Large intestine (tissue), 3 donors: ENCODE measurements at regions not wholly inside any gene's neighbourhood (a gene's known extent, or its start where the extent isn't known, plus 50 kb on each side); places are given as distances from the start of the nearest gene placed in this dataset.
A peak's percentile ranks its signal among the peaks of the same experiment; 100 is the strongest.

Experiments
- DNase-seq, 2 donors: peaks; one replicate each; pipeline versions ENCODE4 v3.0.0 to v3.0.0-alpha.2; 2013
- H3K27ac ChIP-seq: one replicate; pipeline ENCODE4 v1.5.1; 2013; ENCODE audit warnings: low read length
- H3K27me3 ChIP-seq: 2 replicates; pipeline ENCODE4 v1.6.1; 2013; ENCODE audit warnings: low read length; ENCODE audit not compliant: control insufficient read depth, insufficient read depth
- H3K36me3 ChIP-seq: 2 replicates; pipeline ENCODE4 v1.6.1; 2013; ENCODE audit warnings: low read length; ENCODE audit not compliant: control insufficient read depth, insufficient read depth
- H3K4me1 ChIP-seq: one replicate; pipeline ENCODE4 v1.6.1; 2013; ENCODE audit warnings: low read length; ENCODE audit not compliant: control insufficient read depth, insufficient read depth
- H3K4me3 ChIP-seq: one replicate; pipeline ENCODE4 v1.5.1; 2013; ENCODE audit warnings: low read length
- H3K9me3 ChIP-seq: one replicate; pipeline ENCODE4 v1.6.1; 2013; ENCODE audit warnings: mild to moderate bottlenecking, low read depth, low read length, moderate library complexity; ENCODE audit not compliant: control insufficient read depth
- WGBS: methylation state at CpG from one replicate; pipeline ENCODE4 v1.1.5; 2013; ENCODE audit warnings: low lambda C conversion rate; ENCODE audit not compliant: insufficient coverage; 5-methylcytosine and 5-hydroxymethylcytosine counted together

DNA sequence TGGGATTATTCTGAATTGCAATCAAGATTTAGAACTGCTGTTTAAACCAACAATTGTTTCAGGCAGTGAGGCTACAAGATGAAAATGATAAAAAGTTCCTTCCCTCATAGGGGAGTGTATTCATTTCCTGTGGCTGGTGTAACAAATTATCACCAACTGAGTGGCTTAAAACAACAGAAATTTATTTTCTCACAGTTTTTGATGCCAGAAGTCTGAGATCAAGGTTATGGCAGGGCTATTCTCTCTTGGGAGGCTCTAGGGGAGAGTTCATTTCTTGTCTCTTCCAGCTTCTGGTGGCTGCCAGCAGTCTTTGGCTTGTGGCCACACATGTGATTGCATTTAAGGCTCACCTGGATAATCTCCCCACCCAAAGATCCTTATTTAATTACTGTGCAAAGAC lies 290.5 kb upstream of the ZSWIM2 start:
- DNase-seq: no peak
- Histone ChIP-seq H3K4me1 (no peaks in the 10 kb centered on the region), H3K4me3 (no peak overlapping the region), H3K27ac (no peak overlapping the region), H3K9me3 (no peaks in the 10 kb centered on the region), H3K36me3 (no peaks in the 10 kb centered on the region), H3K27me3 (no peaks in the 10 kb centered on the region)

DNA sequence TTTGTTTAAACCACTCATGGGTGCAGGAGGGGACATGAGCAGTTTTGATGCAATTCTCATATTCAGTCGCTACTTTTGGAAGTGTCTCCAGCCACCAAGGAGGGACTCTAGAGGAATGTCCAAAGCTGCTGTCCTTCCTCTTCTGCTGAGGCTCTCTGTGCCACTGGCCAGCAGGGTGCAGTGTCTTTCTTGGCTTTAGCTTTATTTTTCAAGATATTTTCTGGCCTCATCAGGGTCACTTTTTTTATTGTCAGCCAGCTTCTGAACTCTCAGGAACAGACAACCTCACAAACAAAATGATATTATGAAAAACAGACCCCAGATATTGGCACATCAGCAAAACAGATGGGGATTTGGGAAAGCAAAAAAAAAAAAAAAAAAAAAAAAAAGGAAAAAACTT lies 289.3 kb upstream of the ZSWIM2 start:
- DNase-seq: peak in 1 of 2 donors; percentile 14
- WGBS: no CpG with 5 or more reads among the region's 1 CpG
- no peaks in the 10 kb centered on the region for H3K9me3 ChIP-seq

DNA sequence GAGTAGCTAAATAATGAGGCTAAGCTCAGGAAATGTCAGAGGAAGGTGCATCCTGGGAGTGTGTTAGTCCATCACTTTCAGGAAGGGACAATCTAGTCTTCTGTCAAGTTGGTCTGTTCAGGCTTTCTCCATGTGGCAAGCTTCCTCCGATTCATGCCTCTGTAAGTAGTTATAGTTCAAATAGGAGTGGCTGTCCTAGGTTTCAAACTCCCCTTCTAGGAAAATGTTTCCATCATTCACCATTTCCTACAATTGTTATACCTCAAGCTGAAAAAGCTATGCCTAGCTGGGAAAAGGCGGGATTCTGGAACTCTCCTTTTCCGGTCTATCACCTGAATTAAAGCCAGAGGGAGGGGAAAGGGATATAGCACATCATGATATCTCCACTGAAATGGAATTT lies 287.7 kb upstream of the ZSWIM2 start:
- Histone ChIP-seq H3K36me3 (no peaks in the 10 kb centered on the region), H3K4me1 (no peaks in the 10 kb centered on the region), H3K9me3 (no peaks in the 10 kb centered on the region), H3K27ac (no peak overlapping the region), H3K27me3 (no peaks in the 10 kb centered on the region), H3K4me3 (no peak overlapping the region)
- DNase-seq: peak in 1 of 2 donors; percentile 4
- no CpG with 5 or more reads among the region's 3 CpGs for WGBS

More for the DNA sequence above, 289.3 kb upstream of the ZSWIM2 start:
- no peak overlapping the region for H3K27ac ChIP-seq
- no peak overlapping the region for H3K4me3 ChIP-seq
- no peaks in the 10 kb centered on the region for H3K36me3 ChIP-seq
- H3K27me3 ChIP-seq: no peaks in the 10 kb centered on the region
- H3K4me1 ChIP-seq: no peaks in the 10 kb centered on the region

DNA sequence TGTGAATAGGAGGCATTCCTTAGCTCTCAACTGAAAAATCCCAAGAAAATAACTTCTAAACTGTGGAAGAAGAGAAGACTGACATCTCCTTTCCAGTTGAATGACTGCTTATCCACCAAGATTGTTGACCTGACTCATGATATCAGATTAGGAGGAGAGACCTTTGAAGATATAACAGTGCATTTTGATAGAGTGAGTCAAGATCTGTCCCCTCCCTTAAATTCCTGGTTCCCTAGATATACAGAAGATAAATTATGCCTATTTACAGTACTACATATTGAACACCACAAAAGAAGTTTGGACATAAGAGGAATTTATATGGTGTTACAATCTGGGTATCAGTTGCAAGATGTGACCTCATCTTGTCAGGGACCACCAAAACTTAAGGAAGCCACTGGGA lies 285.3 kb upstream of the ZSWIM2 start:
- Histone ChIP-seq H3K27me3 (no peaks in the 10 kb centered on the region), H3K4me3 (no peak overlapping the region), H3K9me3 (no peaks in the 10 kb centered on the region), H3K4me1 (no peaks in the 10 kb centered on the region), H3K27ac (no peak overlapping the region), H3K36me3 (no peaks in the 10 kb centered on the region)
- DNase-seq: no peak

DNA sequence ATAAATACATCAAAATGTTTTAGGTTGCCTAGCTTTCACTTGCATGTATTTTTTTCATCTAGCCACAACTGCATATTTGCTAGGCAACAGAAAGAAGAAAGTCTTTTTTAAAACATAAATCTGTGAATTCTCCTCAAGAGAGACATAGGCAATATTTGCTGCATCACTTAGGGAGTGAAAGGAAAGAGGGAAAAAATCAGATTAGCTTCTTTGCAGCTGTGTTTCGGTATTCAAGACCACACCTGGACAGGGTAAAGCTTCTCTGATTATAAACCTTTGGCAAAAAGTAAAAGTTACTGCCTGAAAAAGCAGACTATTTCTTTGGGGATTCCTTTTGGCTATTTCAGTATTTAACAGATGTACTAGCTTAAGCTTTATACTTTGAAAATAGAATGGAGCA lies 280.9 kb upstream of the ZSWIM2 start:
- no peaks in the 10 kb centered on the region for H3K27me3 ChIP-seq
- no peak overlapping the region for H3K27ac ChIP-seq
- no peak overlapping the region for H3K4me3 ChIP-seq
- H3K9me3 ChIP-seq: no peaks in the 10 kb centered on the region
- no CpG with 5 or more reads among the region's 1 CpG for WGBS
- no peaks in the 10 kb centered on the region for H3K36me3 ChIP-seq
- H3K4me1 ChIP-seq: no peaks in the 10 kb centered on the region
- DNase-seq: no peak

DNA sequence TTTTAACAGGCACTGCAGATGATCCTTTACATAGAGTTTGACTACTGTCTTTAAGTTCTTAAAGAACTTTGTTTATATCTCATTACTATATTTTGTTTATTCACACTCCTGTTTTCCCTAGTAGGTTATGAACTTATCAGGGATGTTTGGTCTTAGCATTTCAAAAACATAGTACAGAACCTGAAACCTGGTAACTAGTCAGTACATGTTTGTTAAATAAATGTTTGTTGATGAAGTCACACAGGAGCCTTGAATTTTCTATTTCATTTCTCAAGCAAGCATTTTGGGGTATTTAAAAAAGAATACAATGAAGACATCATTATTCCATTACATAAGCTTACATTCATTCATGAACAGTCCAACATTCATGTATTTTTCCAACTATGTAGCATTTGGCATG lies 280.3 kb upstream of the ZSWIM2 start:
- Histone ChIP-seq H3K4me1 (no peaks in the 10 kb centered on the region), H3K36me3 (no peaks in the 10 kb centered on the region), H3K27me3 (no peaks in the 10 kb centered on the region), H3K4me3 (no peak overlapping the region), H3K9me3 (no peaks in the 10 kb centered on the region), H3K27ac (no peak overlapping the region)
- DNase-seq: no peak

DNA sequence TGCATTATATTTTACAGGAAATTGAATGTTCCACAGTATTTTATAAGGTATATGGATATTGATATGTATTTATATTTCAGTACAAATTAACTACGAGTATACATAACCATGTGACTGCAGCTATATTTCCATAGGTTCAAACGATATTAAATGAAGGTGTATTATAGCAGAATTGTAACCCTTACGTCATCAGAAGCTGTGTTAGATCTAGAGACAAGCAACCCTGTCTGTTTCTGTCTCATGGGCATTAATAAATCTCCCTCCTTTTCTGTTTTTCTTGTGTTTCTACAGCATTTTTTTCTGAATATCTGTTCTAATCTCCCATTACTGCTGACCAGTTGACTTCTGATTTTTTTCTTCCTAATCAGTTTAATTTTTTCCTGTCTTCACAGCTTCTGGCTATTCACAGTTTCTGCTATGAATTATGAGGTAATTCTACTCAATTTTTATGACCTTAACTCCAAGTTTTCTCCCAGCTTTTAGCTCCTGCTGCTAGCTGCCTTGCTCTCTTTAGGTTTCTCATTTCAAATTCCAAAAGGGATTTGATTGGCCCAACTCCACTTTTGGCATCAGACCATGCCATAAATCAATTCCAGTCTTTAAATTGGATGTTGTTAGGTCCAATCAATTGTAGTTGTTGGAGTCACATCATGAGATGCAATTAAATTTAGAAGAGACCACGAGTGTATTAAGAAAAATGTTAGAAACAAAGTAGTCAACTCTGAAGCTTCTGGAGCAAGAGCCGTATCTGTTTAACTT lies 277.5 kb upstream of the ZSWIM2 start:
- WGBS: 83% methylated on average over 3 of the region's 5 CpGs
- no peak for DNase-seq
- Histone ChIP-seq H3K9me3 (no peaks in the 10 kb centered on the region), H3K27me3 (no peaks in the 10 kb centered on the region), H3K27ac (no peak overlapping the region), H3K4me3 (no peak overlapping the region), H3K4me1 (no peaks in the 10 kb centered on the region), H3K36me3 (no peaks in the 10 kb centered on the region)

DNA sequence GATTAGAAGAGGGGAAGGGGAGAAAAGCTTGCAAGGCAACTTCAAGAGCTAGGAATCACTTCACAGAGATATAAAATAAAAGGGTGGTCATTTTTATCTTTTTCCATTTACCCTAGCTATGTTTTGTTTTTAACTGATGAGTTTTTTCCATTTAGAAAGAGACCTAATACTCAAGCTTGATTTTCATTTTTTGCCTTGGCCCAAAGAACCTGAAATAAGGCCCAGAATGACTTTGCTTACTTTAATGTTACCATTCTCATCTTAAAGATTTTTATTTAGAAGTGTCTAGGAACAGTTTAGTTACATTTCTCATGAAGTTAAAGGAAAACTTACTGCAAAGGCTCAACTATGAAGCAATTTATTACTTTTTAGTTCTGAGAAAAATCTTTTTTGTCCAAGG lies 276.3 kb upstream of the ZSWIM2 start:
- H3K4me3 ChIP-seq: no peak overlapping the region
- H3K4me1 ChIP-seq: no peaks in the 10 kb centered on the region
- no peaks in the 10 kb centered on the region for H3K27me3 ChIP-seq
- no peak overlapping the region for H3K27ac ChIP-seq
- H3K9me3 ChIP-seq: no peaks in the 10 kb centered on the region
- H3K36me3 ChIP-seq: no peaks in the 10 kb centered on the region
- DNase-seq: no peak

DNA sequence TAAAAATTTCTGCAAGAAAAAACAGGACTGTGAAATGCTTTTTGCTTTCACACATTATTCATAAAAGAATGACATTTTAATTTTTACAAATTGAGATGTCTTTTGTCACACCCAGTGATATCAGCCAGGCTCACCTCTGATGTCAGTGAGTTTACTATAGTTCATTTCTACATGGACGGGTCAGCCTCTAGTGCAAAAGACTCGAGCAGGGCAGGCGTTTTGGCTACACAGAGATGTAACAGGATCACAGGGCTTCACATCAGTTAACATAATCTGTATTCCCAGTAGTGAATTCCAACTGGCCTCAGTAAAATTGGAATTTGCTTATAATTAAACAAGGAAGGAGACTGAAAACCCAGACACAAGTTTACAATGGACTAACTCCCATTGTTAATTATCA lies 275.6 kb upstream of the ZSWIM2 start:
- no peak overlapping the region for H3K27ac ChIP-seq
- no peak for DNase-seq
- no peak overlapping the region for H3K4me3 ChIP-seq
- WGBS: no CpG with 5 or more reads among the region's 3 CpGs
- H3K27me3 ChIP-seq: no peaks in the 10 kb centered on the region
- no peaks in the 10 kb centered on the region for H3K4me1 ChIP-seq
- H3K36me3 ChIP-seq: no peaks in the 10 kb centered on the region
- H3K9me3 ChIP-seq: no peaks in the 10 kb centered on the region

DNA sequence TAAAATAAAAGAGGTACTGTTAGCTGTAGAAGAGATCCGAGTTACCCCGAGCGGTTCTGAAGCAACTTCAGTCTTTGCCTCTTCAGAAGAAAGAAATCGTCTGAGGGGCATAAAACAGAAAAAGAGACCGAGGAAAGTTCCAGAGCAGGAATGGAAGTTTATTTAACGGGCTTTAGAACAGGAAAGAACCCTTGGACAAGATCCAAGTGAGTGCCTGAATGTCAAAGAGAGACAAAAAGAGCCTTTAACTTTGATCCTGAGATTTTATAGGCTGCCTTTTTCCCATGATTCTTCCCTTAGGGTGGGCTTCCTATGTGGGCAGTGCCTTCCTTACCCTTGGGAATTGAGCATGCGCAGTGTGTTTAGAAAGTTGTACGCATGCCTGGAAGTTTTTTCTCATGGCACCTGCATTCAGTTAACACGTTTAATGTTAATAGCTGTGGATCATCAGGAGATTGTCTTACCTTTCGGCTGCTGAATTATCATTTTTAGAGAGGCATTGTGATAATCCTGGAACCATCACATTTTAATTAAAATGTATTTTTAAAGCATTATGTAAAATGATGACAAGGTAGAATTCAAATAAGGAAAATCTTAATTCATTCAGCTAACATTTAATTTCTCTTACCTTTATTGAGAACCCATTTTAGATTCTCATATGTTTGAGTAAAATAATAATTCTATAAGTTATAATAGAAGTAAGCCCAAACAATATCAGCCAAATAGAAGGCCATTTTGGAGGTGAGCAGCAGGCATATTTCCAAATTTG lies 269.5 kb upstream of the ZSWIM2 start:
- H3K36me3 ChIP-seq: no peaks in the 10 kb centered on the region
- WGBS: 79% methylated on average over 5 of the region's 10 CpGs
- H3K4me3 ChIP-seq: no peak overlapping the region
- no peak overlapping the region for H3K27ac ChIP-seq
- DNase-seq: no peak
- H3K27me3 ChIP-seq: no peaks in the 10 kb centered on the region
- no peaks in the 10 kb centered on the region for H3K9me3 ChIP-seq
- no peaks in the 10 kb centered on the region for H3K4me1 ChIP-seq

DNA sequence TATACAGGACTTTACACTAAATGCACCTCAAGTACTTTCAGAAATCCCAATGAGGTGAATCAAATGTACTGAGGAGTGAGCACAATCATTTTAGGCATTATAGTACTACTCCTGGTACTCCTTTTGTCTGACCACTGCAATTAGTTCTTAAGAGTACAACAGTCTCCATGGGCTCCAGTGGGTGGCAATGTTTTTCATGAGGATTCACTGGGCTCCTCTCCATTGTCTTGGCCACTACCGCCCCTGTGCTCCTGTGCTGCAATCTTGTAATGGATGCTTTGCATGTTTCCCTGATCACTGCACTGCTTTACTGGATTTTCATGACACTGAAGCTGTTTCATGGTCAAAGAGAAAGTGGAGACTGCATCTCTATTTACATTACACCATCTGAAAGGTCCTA lies 268.5 kb upstream of the ZSWIM2 start:
- no peaks in the 10 kb centered on the region for H3K27me3 ChIP-seq
- DNase-seq: no peak
- H3K4me1 ChIP-seq: no peaks in the 10 kb centered on the region
- H3K36me3 ChIP-seq: no peaks in the 10 kb centered on the region
- H3K9me3 ChIP-seq: no peaks in the 10 kb centered on the region
- H3K27ac ChIP-seq: no peak overlapping the region
- WGBS: 67% methylated on average over 1 of the region's 1 CpG
- H3K4me3 ChIP-seq: no peak overlapping the region
